NCI-H1417 (cell line): ENCODE measurements at regions not wholly inside any gene's neighbourhood (a gene's known extent, or its start where the extent isn't known, plus 50 kb on each side); places are given as distances from the start of the nearest gene placed in this dataset.
"Not testable (repeated sequence)": the region's sequence is repeated elsewhere in the genome, so short reads cannot be mapped to it uniquely, and the experiment has no call there.

Experiments
- DNase-seq, 3 experiments: peaks; one replicate each; lab custom pipeline; 2025; lab: John Stamatoyannopoulos, UW

DNA sequence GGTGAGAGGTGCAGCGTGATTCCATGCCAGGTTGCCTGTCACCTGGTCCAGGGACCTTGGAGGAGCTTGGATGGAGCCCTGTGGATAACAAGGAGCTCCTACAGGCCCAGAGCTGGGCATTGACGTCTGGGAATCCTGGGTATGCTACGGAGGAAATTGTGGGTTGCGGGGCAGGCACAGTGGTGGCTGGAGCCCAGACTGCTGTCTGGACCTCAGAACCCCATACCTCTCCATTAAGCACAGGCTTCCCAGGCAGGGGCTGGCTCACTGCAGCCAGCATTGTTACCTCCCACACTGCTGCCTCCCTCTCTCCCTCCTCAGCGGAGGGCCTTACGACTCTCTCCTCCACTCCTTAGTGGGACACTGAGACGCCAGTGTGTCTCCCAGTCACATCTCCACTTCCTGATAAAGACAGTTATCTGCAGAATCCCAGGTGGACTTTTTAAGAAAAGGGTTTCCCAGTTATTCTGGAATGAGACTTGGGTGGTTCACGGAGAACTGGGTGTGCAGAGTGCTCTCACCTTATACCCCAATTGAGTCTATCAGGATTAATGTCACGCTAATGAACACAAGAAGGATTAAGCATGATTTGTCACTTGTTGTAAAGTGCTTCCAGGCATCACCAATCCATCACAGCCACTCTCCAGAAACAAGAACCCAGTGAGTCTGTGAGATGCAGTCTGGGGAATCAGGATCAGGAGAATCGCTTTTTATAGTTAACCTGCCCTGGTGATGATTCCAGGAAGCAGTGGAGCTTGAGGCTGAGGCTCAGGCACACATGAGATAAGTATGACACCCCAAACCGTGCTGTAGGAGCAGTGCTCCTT lies 309.4 kb downstream of the RPS24 start:
- DNase-seq: no peak

GRCh38 chr10:78344257-78344656 lies 310.6 kb downstream of the RPS24 start:
- DNase-seq: not testable (repeated sequence)

DNA sequence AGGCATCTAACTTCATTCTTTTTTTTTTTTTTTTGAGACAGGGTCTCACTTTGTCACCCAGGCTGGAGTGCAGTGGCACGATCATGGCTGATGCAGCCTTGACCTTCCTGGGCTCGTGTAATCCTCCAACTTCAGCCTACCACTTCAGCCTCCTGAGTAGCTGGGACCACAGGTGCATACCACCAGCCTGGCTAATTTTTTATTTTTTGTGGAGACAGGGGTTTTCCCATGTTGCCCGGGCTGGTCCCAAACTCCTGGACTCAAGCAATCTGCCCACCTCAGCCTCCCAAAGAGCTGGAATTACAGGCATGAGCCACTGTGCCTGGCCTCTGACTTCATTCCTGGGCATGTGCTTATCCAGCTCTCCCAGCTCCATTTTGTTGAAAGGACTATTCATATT lies 311.9 kb downstream of the RPS24 start:
- DNase-seq: not testable (repeated sequence)

DNA sequence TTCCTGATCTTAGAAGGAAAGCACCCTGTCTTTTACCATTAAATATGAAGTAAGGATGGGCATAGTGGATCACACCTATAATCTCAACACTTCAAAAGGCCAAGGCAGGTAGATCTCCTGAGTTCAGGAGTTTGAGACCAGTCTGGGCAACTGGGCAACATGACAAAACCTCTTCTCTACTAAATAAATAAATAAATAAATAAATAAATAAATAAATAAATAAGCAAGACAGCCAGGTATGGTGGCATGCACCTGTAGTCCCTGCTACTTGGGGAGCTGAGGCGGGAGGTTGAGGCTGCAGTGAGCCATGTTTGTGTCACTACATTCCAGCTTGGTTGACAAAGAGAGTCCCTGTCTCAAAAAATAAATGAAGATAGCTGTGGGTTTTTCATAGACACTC lies 313.1 kb downstream of the RPS24 start:
- no peak for DNase-seq

DNA sequence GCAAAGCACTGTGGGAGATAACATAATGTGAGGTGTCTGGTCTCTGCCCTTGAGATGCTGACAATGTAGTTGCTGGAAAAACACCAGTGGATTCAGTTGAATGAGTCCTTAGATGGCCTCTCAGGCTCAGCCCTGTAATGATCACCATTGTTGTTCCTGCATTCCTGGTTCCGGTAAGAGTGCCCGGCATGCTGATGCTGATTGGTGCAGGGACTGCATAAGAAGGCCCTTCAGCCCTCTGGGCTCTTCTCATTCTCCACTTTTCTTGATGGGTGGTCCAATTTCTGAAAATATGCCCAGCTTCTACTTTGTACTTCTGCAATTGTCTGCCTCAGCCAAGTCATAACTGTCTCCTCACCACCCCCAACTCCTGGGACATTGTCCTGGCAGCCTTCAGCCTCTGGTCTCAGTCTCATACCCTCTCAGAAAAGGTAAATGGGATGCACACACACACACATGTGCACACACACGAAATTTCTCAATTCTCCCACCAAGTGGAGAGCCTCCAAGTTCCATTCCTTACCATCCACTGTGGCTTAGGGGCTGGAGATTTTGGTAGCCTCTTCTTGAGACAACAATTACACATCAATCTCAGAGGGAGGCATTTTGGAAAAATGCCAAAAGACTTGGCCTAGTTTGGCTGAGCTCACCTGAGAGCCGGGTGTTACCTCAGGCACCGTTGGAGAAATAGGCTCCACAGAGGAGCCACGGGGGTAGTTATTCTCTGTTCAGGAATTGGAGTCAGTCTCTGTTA lies 314.9 kb downstream of the RPS24 start:
- DNase-seq: peak in 1 of 3 experiments; percentile 2

- DNase-seq: no peak
These were observed 315.5 kb downstream of the RPS24 start for GRCh38 chr10:78349165-78349516.

GRCh38 chr10:78349911-78350663 lies 316.4 kb downstream of the RPS24 start:
- no peak for DNase-seq

- no peak for DNase-seq
These were observed 317.6 kb downstream of the RPS24 start for GRCh38 chr10:78351283-78351682.

- no peak for DNase-seq
These were observed 318.1 kb downstream of the RPS24 start for GRCh38 chr10:78351809-78352208.

DNA sequence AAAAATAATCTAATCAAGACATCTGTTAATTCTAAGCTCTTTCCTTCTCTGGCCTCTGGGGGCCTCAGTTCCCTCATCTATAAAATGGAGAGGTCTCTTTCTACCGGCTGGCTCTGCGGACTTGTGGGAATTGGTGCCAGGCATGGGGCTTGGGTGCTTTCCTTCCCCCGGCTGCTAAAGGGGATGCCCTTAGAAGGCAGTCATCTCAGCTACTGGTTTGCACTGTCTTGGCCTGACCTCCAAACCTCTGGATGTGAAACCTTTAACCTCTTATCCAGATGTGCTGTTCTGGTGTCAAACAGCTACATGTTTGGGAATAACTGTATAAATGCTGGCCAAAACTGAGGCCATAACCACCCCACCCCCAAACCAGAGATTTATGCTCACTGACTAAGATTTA lies 320.0 kb downstream of the RPS24 start:
- DNase-seq: no peak

DNA sequence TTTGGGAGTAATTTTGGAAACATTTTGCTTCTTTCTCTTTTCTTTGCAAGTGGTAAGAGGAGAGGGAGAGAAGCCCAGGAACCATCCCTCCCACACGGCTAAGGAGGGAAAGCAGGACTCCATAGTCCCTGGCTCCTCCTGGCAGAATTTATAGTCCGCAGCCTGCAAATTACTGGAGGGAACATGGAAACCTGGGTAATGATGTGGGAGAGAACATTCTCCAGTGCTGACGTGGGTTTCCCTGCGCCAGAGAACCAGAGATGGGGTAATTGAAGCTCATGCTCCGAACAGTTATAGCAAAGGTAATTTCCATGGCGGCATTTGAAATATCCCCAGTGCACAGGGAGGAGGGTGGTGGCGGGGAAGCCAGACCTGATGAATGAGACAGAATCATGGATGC lies 320.4 kb downstream of the RPS24 start:
- DNase-seq: no peak

DNA sequence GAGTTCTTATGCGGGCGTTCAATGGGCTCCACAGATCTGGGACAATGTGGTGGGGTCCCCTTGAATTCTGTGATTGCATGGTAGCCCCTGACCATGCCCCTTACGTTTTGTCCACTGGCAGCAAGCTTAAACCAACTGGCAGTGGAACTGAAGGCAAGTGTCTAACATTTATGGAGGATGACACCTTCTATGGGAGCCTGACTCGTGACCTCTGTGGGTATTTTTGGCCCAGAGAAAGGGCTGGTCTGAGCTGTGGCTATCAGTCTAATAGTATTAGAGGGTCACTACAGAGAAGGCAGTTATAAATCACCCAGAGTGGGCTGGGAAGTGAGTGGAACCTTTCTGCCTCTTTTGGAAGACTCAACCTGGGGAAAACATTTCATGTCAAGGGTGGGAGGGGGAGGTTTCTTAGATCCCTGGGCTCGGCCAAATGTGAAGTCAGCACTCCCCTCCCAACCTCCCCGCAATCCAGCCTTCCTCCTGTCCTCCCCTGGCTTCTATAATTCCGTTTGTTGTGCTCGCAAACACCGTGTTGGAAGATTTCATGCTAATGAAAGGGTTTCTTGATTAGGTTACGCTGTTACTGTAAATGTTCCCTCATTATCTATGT lies 322.7 kb downstream of the RPS24 start:
- no peak for DNase-seq

GRCh38 chr10:78357141-78358063 lies 323.7 kb downstream of the RPS24 start:
- DNase-seq: peak in 1 of 3 experiments; percentile 40

GRCh38 chr10:78358351-78358750 lies 324.7 kb downstream of the RPS24 start:
- no peak for DNase-seq

- no peak for DNase-seq
These were observed 325.3 kb downstream of the RPS24 start for GRCh38 chr10:78358982-78359381.

DNA sequence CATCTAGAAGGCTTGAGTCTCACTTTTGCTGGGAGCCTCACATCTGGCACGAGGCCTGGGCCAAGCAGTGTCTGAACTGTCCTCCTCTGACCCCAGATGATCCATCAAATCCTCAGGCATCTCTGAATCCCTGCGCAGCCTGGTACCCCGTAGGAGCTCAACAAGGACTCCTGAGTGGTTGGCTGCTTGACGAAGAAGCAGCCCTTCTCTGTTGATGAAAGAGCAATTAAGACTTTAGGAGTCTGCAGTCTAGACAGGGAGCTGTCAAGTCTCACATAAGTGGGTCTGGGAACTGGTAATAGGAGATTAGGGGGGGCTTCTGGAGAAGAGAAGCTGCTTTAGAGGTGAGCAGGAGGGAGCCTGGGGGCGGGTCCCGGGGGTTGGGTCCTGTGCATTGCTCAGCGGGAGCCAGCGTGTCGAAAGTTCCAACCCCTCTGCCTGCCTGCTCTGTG lies 326.0 kb downstream of the RPS24 start:
- DNase-seq: peak in 2 of 3 experiments; percentile 26 to 51

GRCh38 chr10:78360284-78360683 lies 326.6 kb downstream of the RPS24 start:
- DNase-seq: no peak

DNA sequence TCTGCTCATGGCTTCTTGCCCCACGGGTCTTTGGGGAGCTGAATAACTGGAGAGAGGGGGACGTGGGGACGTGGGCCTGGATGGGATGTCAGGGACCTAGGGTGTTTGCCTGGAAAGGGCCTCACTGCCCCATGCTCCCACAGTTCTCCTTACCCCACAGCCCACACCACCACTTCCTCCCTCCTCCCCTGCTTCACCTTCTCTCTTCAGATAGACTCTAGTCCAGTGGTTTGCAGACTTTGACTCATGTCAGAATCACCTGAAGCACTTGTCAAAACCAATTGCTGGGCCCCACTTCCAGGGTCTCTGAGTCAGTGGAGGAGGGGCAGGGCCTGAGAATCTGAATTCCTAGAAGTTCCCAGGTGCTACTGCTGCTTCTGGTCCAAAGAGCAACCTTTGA lies 327.4 kb downstream of the RPS24 start:
- DNase-seq: no peak

DNA sequence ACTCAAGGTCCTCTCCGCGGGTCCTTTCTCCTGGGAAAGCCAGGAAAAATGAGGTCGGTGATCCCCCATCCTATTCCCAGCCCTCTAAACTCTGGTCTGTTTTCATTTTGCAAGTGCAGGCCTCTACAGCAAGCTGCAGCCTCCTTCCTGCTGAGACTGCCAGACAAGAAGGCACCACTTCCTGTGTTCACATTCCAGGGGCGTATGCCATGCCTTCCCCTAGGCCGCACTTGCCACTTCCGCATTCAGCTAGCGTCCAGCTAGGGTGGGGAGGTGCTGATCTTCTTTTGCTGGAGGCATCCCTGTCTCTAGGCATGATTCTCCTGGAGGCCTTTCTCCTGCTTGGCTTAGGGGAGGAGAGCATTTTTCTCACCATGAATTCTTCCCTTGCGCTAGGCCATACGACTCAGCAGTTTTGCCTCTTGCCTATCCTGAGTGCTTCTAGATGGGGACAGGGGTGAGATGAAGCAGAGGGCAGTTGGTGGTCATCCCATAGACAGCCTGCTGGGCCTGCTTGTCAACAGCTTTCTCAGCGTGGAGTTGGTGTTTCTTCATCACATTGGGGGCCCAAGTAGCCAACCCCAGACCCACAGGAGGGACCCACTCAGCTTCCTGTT lies 328.9 kb downstream of the RPS24 start:
- no peak for DNase-seq

DNA sequence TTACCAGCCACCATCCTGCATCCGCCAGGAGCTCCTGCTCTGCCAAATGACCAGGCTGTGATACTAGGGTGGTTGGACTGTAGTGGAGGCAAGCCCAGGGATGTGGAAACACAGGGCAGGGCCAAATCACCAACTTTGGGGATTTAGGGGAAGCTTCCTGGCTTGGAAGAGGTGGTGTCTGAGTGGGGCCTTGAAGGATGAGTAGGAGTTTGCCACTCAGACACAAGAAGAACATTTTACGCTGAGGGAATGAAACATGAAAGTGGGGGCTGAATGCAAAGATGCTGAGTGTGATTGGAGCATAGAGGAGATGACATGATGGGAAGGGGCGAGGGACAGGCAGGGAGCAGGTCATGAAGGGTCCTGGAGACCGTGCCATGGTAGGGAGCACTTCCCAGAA lies 329.5 kb downstream of the RPS24 start:
- DNase-seq: no peak

- peak in 1 of 3 experiments; percentile 16 for DNase-seq
These were observed 332.0 kb downstream of the RPS24 start for GRCh38 chr10:78365694-78366093.
